Brain microvascular endothelial cell (primary cell): ENCODE measurements at regions not wholly inside any gene's neighbourhood (a gene's known extent, or its start where the extent isn't known, plus 50 kb on each side); places are given as distances from the start of the nearest gene placed in this dataset.

ENCODE experiments used
- DNase-seq: peaks from one replicate; pipeline ENCODE4 v3.0.0-alpha.2; 2020
- H3K27ac ChIP-seq: fragments of 250-450 bp; sonication (Bioruptor Pico); 2 replicates; pipeline ENCODE4 v1.5.1; 2020; ENCODE audit warnings: mild to moderate bottlenecking, moderate library complexity
- H3K27me3 ChIP-seq: fragments of 250-450 bp; sonication (Bioruptor Pico); replicated peaks from 2 replicates; pipeline ENCODE4 v1.5.1; 2020; ENCODE audit warnings: mild to moderate bottlenecking
- H3K36me3 ChIP-seq: fragments of 250-450 bp; sonication (Bioruptor Pico); replicated peaks from 2 replicates; pipeline ENCODE4 v1.5.1; 2020; ENCODE audit warnings: mild to moderate bottlenecking
- H3K4me3 ChIP-seq: 2 replicates; pipeline ENCODE4 v1.5.1; 2011; ENCODE audit warnings: low read depth, mild to moderate bottlenecking, control low read depth, low read length, moderate library complexity
- in situ Hi-C: cut with HindIII; loops from 2 replicates; pipeline ENCODE4 v1.10.0; 2017; ENCODE audit warnings: low sequenced_read_pairs, low pct_ligation_motif_present
- TF ChIP-seq, protein P1 (sequence below): IDR thresholded peaks from 2 replicates; pipeline ENCODE4 v1.5.1; 2011; ENCODE audit warnings: low read depth, mild to moderate bottlenecking, moderate library complexity, low read length, control low read depth, inconsistent platforms; ENCODE audit errors: missing control alignments

DNA sequence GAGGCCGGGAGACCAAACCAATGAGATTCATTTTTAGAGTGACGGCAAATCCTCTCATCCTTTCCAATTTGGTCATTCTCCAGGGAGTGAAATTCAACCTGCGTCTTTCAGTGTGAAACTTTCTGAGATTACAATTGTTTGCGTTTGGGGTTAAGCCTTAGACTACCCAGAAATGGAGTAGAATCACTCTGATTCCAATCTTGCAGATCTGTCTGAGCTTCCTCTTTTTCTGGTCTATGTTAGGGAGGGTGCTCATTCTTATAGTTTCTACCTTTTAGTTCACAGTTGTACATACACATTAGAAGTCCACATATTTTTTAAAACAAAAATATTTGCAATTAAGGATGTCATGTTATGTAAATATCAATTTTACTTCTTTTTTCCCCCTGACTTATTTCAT, 183.0 kb upstream of the PHACTR1 start:
- in situ Hi-C loops = no loop called here
- no peak overlapping the region for H3K4me3 ChIP-seq
- no peak for DNase-seq
- TF ChIP-seq, protein P1, sequence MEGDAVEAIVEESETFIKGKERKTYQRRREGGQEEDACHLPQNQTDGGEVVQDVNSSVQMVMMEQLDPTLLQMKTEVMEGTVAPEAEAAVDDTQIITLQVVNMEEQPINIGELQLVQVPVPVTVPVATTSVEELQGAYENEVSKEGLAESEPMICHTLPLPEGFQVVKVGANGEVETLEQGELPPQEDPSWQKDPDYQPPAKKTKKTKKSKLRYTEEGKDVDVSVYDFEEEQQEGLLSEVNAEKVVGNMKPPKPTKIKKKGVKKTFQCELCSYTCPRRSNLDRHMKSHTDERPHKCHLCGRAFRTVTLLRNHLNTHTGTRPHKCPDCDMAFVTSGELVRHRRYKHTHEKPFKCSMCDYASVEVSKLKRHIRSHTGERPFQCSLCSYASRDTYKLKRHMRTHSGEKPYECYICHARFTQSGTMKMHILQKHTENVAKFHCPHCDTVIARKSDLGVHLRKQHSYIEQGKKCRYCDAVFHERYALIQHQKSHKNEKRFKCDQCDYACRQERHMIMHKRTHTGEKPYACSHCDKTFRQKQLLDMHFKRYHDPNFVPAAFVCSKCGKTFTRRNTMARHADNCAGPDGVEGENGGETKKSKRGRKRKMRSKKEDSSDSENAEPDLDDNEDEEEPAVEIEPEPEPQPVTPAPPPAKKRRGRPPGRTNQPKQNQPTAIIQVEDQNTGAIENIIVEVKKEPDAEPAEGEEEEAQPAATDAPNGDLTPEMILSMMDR = no peak
- H3K36me3 ChIP-seq = no peaks in the 10 kb centered on the region
- H3K27me3 ChIP-seq = no peaks in the 10 kb centered on the region
- no peak overlapping the region for H3K27ac ChIP-seq

DNA sequence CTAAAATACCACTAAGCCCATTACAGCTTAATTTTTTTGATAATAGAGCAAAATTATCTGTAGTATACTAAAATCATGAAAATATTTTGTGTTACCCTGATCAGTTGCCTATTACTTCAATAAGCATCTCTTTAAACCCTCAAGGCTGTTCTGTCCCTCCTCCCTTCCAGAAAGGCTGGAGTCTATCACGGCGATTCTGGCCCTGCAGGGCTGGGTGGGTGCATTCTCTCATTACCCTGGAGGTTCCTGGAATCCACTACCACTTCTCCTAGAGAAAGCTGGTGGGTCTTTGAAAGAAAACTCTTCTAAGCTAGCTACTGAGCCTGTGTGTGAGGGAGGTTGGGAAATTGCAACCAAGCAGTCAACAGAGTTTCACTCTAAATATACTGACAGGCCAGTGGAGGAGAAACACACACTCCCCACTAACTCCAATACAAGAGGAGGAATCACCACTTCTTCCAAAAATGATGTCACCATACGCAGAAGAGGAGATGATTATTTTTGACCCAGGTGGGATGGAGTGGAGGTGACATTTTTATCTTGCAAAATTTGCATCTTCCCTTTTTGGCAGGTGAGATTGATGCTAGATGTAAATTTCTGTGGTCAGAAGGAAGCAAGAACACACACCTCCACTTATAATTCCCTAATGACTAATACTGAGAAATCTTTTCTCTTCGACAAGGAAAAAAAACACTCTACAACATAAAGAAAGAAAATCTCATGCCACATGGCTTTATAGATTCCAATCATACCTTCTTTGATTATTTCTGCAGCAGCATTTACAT, 182.3 kb upstream of the PHACTR1 start:
- Histone ChIP-seq H3K27me3 (no peaks in the 10 kb centered on the region), H3K27ac (no peak overlapping the region), H3K36me3 (no peaks in the 10 kb centered on the region), H3K4me3 (no peak overlapping the region)
- TF ChIP-seq, protein P1 = no peak
- in situ Hi-C loops = no loop called here
- no peak for DNase-seq

DNA sequence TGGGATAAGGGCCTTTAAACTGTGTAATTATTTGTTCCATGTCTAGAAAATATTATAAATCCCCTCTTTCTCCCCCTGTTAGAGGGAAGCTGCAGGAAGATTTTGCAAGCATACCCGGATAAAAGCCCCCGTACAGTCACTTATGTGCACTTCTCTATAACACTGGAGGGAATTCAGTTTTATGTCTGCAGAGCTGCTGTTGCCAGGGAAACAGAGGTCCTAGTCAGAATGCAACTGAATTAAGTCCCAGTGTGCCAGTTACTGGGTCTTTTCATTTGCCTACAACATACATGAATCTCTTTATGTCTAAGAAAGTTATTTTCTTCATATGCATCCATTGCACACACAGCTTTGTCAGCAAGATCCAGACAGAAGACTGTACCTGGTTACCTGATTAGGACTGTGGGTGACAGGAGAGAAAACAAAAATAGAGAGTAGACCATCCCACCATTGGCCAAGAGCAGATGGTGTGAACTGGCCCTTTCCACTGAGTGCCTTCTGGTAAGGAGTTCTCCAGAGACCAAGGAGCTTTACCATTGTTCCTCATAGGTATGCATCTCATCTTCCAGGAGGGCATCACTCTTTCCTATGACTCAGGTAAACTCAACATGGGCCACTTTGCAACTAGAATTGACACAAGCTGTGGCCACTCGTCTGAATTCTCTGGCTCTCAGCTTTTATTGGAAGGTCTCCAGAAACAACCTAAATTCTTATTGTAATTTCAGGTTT, 180.8 kb upstream of the PHACTR1 start:
- no peak for DNase-seq
- TF ChIP-seq, protein P1 = no peak
- in situ Hi-C loops = no loop called here
- H3K36me3 ChIP-seq = no peaks in the 10 kb centered on the region
- no peaks in the 10 kb centered on the region for H3K27me3 ChIP-seq
- H3K4me3 ChIP-seq = no peak overlapping the region
- H3K27ac ChIP-seq = no peak overlapping the region

DNA sequence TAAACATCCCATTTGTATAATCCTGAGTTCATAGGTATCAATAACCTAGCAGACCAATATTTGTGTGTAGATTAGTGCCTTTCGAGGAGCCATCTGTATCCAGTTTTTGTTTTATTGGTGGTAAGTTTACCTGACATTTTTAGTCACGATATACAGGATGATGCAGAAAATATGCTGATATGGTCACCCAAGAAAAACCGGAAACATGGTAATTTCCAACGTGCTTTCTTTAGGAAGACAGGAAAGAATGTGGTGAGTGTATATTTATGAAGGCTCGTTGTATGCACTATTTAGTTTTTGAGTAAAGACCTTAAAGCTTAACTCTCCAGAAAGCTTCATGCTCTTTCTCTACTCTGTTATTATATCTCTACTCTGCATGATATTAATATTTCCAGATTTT, 180.2 kb upstream of the PHACTR1 start:
- in situ Hi-C loops = no loop called here
- Histone ChIP-seq H3K4me3 (no peak overlapping the region), H3K27ac (no peak overlapping the region), H3K36me3 (no peaks in the 10 kb centered on the region), H3K27me3 (no peaks in the 10 kb centered on the region)
- TF ChIP-seq, protein P1 = no peak
- DNase-seq = no peak

DNA sequence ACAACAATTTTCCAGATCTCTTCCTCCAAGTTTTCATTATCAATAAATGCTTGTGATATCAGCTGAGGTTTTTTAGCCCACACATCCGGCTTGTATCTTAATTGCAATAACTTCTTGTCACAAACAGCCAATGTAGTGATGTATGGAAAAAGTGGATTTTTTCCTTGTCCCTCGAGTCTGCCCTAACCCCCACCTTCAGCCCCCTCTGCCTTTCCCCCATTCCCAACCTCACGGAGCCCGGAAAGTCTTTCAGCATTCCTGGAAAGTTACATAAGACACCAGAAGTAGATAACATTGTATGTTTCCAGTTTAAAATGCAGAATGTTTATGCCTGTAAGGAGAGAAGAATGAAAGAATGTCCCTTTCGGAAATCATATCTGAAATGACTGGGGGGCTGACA, 179.2 kb upstream of the PHACTR1 start:
- in situ Hi-C loops = no loop called here
- TF ChIP-seq, protein P1 = no peak
- DNase-seq = peak; percentile 41
- no peaks in the 10 kb centered on the region for H3K27me3 ChIP-seq
- no peaks in the 10 kb centered on the region for H3K36me3 ChIP-seq
- peak overlapping the region; percentile 53 for H3K27ac ChIP-seq
- H3K4me3 ChIP-seq = no peak overlapping the region
